Right ventricle myocardium inferior (tissue), 1 donor: ENCODE measurements at regions not wholly inside any gene's neighbourhood (a gene's known extent, or its start where the extent isn't known, plus 50 kb on each side); places are given as distances from the start of the nearest gene placed in this dataset.
"Not testable (repeated sequence)": the region's sequence is repeated elsewhere in the genome, so short reads cannot be mapped to it uniquely, and the experiment has no call there.

Experiments
- ATAC-seq: fragments of 200-7000 bp; cut with Tn5 transposase; one replicate; pipeline ENCODE4 v1.9.1; 2020; ENCODE audit warnings: mild to moderate bottlenecking, moderate library complexity
- DNase-seq: peaks from one replicate; pipeline ENCODE4 v3.0.0; 2021; ENCODE audit errors: missing footprints
- intact Hi-C: fragments of 100-400 bp; cut with DNase I; formaldehyde crosslinking; loops from one replicate; pipeline ENCODE4 v1.11.0; 2022
- donor health status: DM: no; HTN: yes; CAD: no; lungs with severe emphysema.

DNA sequence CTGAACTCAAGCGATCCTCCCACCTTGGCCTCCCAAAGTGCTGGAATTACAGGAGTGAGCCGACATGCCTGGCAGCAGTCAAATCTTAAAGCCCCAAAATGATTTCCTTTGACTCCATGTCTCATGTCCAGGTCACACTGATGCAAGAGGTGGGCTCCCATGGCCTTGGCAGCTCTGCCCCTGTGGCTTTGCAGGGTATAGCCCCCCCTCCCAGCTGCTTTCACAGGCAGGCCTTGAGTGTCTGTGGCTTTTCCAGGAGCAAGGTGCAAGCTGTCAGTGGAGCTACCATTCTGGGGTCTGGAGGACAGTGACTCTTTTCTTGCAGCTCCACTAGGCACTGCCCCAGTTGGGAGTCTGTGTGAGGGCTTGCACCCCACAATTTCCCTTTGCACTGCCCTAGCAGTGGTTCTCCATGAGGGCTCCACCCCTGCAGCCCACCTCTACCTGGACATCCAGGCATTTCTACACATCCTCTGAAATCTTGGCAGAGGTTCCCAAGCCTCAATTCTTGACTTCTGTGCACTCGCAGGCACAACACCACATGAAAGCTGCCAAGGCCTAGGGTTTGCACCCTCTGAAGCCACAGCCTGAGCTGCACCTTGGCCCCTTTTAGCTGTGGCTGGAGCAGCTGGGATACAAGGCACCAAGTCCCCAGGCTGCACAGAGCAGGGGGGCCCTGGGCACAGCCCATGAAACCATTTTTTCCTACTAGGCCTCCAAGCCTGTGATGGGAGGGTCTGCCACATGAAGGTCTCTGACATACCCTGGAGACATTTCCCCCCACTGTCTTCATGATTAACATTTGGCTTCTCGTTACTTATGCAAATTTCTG, 79.3 kb upstream of the ARL4D start:
- DNase-seq (no peak), ATAC-seq (no peak)
- intact Hi-C loops, result loop anchor here (10.0 kb wide), 1 partner anchor 105 kb away; the partner anchor contains the start of gene TMEM106A

DNA sequence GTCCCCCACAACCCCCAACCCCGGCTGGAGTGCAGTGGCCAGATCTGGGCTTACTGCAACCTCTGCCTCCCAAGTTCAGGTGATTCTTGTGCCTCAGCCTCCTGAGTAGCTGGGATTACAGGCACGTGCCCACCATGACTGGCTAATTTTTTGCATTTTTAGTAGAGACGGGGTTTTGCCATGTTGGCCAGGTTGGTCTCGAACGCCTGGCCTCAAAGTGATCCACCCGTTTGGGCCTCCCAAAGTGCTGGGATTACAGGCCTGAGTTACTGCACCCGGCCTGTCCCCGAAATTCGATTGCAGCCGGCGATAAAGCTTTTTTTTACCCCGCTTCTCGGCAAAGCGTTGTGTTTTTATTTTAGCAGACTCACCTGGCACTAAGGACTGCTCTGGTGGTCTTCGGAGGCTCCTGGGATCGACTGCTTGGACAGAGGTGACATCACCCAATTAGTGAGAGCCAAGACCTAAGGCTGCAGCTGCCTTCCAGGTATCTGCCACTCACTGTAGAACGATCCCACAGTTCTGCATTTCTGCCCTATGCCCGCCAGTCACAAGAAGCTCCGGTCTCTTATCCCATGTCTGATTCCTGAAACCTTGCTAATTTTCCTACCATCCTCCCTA, 82.2 kb upstream of the ARL4D start:
- no peak for ATAC-seq
- intact Hi-C loops, result loop anchor here (10.0 kb wide), 1 partner anchor 102 kb away; the partner anchor contains the start of gene TMEM106A
- no peak for DNase-seq

DNA sequence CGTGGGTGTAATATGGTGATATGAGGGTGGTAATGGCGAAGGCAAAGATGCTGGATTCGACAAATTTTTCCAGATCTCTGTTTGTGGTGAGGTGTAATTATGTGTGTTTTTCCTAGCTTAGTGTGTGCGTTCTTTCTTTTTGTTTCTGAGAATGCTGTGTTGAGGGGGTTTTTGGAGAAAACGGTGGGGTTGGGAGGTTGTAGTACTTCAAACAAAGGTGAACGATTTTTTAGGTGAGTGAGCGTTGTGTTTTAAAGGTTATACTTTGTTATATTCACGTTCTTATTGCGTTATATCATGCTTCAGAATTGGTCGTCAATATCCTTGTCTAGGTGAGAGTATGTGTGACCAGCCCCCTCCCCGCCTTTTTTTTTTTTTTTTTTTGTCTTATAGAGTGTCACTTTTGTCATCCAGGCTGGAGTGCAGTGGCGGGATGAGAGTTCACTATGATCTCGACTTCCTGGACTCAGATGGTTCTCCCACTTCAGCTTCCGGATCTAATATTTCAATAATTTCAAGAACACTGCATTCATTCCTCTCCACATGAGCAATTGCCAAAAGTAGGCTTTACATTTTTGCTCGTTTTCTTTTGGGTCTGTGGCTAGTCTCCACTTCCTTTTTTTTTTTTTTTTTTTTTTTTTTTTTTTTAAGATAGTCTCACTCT, 82.2 kb upstream of the RNU2-1 start:
- intact Hi-C loops, result loop anchor here (10.0 kb wide), 1 partner anchor 101 kb away; the partner anchor contains the start of gene TMEM106A
- no peak for ATAC-seq

DNA sequence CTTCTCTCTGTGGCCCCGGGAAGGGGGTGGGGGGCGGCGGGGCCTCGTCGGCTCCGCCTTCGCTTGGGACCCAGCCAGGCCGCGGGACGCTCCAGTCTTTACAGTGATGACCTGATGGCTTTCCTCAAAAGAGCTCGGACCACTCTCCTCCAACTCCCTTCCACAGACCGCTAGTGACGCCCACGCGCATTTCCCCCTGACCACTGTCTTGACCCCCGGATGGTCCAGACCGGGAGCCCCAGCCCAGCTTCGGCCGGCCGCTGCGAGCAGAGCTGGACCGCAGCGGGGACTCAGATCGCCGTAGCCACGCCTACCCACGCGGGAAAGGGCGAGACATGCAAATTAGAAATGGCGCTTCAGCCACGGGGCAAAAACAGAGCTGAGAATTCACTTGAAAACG, 81.6 kb upstream of the RNU2-1 start:
- intact Hi-C loops, result loop anchor here (10.0 kb wide), 1 partner anchor 101 kb away; the partner anchor contains the start of gene TMEM106A
- ATAC-seq (no peak), DNase-seq (no peak)

More for the DNA sequence above, 82.2 kb upstream of the RNU2-1 start:
- no peak for DNase-seq

DNA sequence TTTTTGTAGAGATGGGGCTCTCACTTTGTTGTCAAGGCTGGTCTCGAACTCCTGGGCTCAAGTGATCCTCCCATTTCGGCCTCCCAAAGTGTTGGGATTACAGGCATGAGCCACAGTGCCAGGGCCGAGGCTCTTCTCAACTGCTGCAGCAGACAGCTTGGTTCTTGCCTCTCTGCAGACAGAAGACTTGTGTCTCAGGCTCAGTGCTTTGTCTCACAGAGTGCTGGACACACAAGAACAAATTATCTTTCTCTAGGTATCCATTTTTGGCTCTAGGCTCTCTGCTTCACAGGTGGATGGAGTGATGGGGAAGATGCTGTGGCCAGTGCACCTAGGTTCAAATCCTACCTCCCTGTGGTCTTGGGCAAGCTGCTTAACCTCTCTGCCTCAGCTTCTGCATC, 80.8 kb upstream of the RNU2-1 start:
- ATAC-seq (no peak), DNase-seq (no peak)
- intact Hi-C loops, result loop anchor here (10.0 kb wide), 1 partner anchor 100 kb away; the partner anchor contains the start of gene TMEM106A

DNA sequence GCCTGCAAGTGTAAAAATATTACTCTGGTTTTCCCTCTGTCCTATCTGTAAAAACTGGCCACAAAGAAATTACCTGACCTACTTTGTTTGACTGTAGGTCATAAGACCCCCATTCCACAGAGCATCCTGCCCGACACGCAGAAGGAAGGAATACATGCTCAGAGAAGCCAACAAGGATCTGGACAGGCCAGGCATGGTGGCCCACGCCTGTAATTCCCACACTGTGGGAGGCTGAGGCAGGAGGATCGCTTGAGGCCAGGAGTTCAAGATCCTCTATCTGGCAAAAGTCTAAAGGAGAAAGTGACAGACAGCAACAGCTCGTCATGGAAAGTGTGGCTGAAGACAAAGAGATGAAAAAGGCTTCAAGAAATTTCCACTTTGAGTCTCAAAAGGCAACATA, 78.2 kb upstream of the RNU2-1 start:
- DNase-seq (no peak), ATAC-seq (no peak)
- intact Hi-C loops, result loop anchor here (10.0 kb wide), 1 partner anchor 97 kb away; the partner anchor contains the start of gene TMEM106A

DNA sequence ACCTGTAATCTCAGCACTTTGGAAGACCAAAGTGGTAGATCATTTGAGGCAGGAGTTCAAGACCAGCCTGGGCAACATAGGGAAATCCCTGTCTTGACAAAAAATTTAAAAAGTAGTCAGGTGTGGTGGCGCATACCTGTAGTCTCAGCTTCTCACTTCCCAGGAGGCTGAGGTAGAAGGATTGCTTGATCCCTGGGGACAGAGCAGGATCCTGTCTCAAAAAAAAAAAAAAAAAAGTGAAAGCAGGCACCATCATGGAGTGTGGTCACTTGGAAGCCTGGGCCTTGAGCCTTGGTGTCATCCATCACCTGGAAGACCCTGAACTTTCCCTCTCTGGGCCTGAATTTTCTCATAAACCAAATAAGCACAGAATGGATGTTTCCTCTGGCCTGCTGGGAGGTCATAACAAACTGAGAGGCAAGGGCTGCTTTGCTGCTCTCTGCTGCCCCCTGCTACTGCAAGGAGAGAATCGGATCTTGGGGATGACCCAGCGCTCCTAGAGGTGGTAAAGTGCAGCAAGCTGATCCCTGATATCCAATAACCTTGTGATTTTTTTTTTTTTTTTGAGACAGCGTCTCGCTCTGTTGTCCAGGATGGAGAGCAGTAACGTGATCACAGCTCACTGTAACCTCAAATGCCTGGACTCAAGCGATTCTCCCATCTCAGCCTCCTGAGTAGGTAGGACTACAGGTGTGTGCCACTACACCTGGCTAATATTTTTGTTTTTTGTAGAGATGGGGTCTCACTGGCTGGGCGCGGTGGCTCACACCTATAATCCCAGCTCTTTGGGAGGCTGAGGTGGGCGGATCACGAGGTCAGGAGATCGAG, 75.9 kb upstream of the RNU2-1 start:
- DNase-seq (no peak), ATAC-seq (no peak)
- intact Hi-C loops, result loop anchor here (10.0 kb wide), 1 partner anchor 95 kb away; the partner anchor contains the start of gene TMEM106A

DNA sequence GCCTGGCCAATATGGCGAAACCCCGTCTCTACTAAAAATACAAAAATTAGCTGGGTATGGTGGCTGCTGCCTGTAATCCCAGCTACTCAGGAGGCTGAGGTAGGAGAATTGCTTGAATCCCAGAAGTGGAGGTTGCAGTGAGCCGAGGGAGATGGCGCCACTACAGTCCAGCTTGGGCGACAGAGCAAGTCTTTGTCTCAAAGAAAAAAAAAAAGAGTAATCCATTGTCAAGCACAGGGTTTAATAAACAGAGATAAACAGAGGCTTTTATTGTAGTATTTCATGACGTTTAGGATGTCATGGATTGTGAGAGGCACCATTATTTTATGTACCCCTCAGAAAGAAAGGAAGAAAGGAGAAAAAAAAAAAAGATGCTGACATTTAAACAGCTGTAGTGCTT, 75.2 kb upstream of the RNU2-1 start:
- DNase-seq, result no peak
- intact Hi-C loops, result no loop called here
- ATAC-seq, result no peak

DNA sequence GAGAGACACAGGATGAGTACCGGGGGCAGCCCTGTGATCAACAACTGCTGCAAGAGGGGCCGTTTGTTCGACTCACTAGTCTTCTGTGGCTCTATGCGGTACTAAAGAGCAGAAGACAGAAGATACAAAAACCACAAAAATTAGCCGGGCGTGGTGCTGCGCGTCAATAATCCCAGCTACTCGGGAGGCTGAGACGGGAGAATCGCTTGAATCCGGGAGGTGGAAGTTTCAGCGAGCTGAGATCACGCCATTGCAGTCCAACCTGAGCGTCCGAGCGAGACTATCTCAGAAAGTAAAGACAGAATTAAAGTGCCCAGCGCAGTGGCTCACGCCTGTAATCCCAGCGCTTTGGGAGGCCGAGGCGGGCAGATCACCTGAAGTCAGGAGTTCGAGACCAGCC, 71.0 kb upstream of the RNU2-1 start:
- ATAC-seq, intact Hi-C loops, DNase-seq: not testable (repeated sequence)

DNA sequence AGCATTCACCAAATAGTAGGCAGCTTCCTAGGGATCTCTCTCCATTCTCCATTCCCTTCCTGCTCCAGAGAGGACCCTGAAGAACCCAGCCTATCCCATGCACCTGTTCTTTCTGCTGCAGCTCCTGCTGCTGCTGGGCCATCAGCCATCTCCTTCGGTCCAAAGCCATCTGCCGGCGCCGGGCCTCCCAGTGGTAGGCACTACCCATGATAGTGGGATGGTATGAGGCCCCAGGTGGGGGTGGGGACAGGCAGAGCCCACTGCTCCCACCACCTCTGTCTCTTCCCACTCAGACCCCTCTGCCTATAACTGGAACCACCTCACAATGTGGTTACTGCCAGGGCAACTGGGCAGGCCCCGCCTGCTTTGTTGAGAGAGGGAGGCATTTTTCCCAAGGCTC, 69.3 kb upstream of the RNU2-1 start:
- intact Hi-C loops, DNase-seq: not testable (repeated sequence)
- ATAC-seq, result peak; percentile 20

DNA sequence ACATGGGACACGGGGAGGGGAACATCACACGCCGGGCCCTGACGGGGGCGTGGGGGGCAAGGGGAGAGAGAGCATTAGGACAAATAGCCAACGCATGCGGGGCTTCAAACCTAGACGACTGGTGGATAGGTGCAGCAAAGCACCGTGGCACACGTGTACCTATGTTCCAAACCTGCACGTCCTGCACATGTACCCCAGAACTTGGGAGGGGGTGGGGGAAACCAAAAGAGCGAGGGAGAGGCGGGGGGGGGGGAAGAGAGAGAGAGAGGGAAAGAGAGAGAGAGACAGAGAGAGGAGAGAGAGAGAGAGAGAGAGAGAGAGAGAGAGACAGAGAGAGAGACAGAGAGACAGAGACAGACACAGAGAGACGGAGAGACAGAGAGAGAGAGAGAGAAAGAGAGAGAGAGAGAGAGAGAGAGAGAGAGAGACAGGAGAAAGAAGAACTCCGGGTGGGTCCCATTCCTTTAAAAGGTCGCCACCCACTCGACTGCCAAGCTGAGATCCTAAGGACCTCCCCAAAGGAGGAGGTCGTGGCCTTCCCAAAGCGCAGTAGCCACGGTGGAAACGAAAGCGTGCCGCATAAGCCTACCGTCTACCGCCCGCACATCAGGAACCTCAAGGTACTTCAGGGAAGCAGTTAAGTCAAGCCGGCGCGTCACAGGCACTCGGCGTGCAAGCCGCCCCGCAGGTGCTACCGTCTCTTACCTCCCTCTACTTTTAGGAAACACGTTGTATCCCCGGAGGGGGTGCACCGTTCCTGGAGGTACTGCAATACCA, 65.7 kb upstream of the RNU2-1 start:
- intact Hi-C loops, ATAC-seq, DNase-seq: not testable (repeated sequence)

DNA sequence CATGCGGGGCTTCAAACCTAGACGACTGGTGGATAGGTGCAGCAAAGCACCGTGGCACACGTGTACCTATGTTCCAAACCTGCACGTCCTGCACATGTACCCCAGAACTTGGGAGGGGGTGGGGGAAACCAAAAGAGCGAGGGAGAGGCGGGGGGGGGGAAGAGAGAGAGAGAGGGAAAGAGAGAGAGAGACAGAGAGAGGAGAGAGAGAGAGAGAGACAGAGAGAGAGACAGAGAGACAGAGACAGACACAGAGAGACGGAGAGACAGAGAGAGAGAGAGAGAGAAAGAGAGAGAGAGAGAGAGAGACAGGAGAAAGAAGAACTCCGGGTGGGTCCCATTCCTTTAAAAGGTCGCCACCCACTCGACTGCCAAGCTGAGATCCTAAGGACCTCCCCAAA, 55.9 kb upstream of the RNU2-1 start:
- ATAC-seq, result not testable (repeated sequence)

DNA sequence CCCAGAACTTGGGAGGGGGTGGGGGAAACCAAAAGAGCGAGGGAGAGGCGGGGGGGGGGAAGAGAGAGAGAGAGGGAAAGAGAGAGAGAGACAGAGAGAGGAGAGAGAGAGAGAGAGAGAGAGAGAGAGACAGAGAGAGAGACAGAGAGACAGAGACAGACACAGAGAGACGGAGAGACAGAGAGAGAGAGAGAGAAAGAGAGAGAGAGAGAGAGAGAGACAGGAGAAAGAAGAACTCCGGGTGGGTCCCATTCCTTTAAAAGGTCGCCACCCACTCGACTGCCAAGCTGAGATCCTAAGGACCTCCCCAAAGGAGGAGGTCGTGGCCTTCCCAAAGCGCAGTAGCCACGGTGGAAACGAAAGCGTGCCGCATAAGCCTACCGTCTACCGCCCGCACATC, 49.8 kb upstream of the RNU2-1 start:
- intact Hi-C loops, ATAC-seq, DNase-seq: not testable (repeated sequence)

More for the DNA sequence above, 55.9 kb upstream of the RNU2-1 start:
- DNase-seq, intact Hi-C loops: not testable (repeated sequence)
